ENCODE measurements at regions not wholly inside any gene's neighbourhood (a gene's known extent, or its start where the extent isn't known, plus 50 kb on each side); places are given as distances from the start of the nearest gene placed in this dataset.

DNA sequence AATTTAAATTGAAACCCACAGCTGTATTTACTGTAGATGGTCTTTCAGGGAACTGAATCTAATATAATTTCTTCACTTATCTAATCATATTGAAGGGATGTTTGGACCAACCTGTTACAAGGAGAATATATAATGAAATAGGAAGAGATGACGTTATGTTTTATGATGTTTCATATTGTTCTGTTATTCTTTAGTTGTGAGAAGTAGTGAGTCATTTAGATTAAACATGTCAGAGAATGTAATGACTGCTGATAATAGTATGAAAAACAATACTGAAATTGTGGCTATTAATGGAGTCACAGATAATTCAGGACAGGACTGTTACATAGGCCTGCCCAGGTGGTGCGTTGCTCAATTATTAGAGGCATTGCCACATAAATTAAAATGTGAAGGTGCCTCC, 1993.4 kb downstream of the EFNA5 start:
- Histone ChIP-seq H3K4me3 (no peak overlapping the region), H3K27me3 (replicated peaks; ENCODE audit: insufficient read depth) (no peaks in the 10 kb centered on the region), H3K4me1 (replicated peaks) (no peaks in the 10 kb centered on the region), H3K9me3 (no peaks in the 10 kb centered on the region), H3K27ac (no peak overlapping the region), H3K36me3 (no peaks in the 10 kb centered on the region)
- intact Hi-C loops (cut with DNase I) = no loop called here
- TF ChIP-seq, protein P1, sequence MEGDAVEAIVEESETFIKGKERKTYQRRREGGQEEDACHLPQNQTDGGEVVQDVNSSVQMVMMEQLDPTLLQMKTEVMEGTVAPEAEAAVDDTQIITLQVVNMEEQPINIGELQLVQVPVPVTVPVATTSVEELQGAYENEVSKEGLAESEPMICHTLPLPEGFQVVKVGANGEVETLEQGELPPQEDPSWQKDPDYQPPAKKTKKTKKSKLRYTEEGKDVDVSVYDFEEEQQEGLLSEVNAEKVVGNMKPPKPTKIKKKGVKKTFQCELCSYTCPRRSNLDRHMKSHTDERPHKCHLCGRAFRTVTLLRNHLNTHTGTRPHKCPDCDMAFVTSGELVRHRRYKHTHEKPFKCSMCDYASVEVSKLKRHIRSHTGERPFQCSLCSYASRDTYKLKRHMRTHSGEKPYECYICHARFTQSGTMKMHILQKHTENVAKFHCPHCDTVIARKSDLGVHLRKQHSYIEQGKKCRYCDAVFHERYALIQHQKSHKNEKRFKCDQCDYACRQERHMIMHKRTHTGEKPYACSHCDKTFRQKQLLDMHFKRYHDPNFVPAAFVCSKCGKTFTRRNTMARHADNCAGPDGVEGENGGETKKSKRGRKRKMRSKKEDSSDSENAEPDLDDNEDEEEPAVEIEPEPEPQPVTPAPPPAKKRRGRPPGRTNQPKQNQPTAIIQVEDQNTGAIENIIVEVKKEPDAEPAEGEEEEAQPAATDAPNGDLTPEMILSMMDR (IDR thresholded peaks at IDR 0.05) = no peak
- TF ChIP-seq POLR2A (IDR thresholded peaks at IDR 0.05) = no peak
- TF ChIP-seq POLR2AphosphoS5 (IDR thresholded peaks at IDR 0.05) = no peak
- no peak for DNase-seq (ENCODE audit: low spot score)
- WGBS = 72% methylated on average over 2 of the region's 2 CpGs

DNA sequence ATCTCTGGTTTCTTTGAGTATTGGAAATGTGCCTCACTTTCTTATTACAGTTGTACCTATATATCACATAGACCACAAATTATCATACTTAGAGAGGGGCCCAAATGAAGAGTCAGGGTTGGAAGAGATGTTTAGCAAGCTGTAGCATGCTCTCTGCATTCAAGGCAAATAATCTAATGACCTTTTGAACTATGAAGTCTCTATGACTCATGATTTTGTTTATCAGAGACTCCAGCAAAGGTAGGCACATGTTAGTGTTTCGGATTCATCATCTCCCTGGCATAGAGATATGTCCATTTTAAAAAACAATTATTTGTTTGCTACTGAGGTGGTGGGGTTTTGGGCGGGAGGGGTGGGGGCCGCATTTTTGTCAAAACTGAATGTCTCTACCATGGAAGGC, 2000.1 kb downstream of the EFNA5 start:
- Histone ChIP-seq H3K4me3 (no peak overlapping the region), H3K36me3 (no peaks in the 10 kb centered on the region), H3K9me3 (no peaks in the 10 kb centered on the region), H3K27me3 (replicated peaks; ENCODE audit: insufficient read depth) (no peaks in the 10 kb centered on the region), H3K27ac (no peak overlapping the region), H3K4me1 (replicated peaks) (no peaks in the 10 kb centered on the region)
- TF ChIP-seq POLR2A (IDR thresholded peaks at IDR 0.05) (no peak), POLR2AphosphoS5 (IDR thresholded peaks at IDR 0.05) (no peak)
- TF ChIP-seq, protein P1 (IDR thresholded peaks at IDR 0.05) = no peak
- intact Hi-C loops (cut with DNase I) = no loop called here
- DNase-seq (ENCODE audit: low spot score) = no peak
- 97% methylated on average over 3 of the region's 3 CpGs for WGBS

DNA sequence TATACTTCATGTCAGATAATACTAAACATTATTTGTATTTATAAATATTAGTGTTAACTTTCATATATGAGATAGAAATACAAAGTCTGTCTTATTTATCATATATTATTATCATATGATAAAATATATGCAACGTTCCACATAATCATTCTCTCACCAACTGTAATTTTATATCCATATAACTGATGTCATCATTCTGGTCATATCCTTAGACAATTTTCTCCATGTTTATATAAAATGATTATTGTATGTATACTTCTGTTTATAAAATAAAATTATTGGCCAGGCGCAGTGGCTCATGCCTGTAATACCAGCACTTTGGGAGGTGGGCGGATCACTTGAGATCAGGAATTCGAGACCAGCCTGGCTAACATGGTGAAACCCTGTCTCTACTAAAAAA, 2007.1 kb downstream of the EFNA5 start:
- H3K27ac ChIP-seq = no peak overlapping the region
- no peak for DNase-seq (ENCODE audit: low spot score)
- H3K27me3 ChIP-seq (replicated peaks; ENCODE audit: insufficient read depth) = no peaks in the 10 kb centered on the region
- intact Hi-C loops (cut with DNase I) = no loop called here
- H3K9me3 ChIP-seq = no peaks in the 10 kb centered on the region
- no peak overlapping the region for H3K4me3 ChIP-seq
- no peaks in the 10 kb centered on the region for H3K4me1 ChIP-seq (replicated peaks)
- H3K36me3 ChIP-seq = no peaks in the 10 kb centered on the region
- TF ChIP-seq, protein P1 (IDR thresholded peaks at IDR 0.05) = no peak
- TF ChIP-seq POLR2AphosphoS5 (IDR thresholded peaks at IDR 0.05) = no peak
- 82% methylated on average over 4 of the region's 4 CpGs for WGBS

DNA sequence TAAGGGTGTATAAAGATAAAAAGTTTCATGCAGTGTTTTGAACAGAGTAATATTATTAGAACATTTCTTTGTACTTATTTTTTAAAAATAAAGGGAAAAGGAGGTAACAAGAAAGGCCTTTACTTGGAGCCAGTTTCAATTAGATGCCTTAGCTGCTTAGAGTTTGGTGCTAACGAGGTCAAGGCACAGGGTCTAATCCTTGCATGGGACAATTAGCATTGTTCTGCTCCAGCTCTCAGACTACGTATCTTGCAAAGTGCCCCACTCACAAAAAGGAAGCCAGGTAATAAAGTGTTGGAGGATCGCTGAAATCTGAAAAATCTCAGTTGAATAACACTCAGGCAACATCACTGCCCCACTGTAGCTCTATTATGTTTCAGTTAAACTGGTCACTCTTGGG, 2011.3 kb downstream of the EFNA5 start:
- intact Hi-C loops (cut with DNase I) = no loop called here

DNA sequence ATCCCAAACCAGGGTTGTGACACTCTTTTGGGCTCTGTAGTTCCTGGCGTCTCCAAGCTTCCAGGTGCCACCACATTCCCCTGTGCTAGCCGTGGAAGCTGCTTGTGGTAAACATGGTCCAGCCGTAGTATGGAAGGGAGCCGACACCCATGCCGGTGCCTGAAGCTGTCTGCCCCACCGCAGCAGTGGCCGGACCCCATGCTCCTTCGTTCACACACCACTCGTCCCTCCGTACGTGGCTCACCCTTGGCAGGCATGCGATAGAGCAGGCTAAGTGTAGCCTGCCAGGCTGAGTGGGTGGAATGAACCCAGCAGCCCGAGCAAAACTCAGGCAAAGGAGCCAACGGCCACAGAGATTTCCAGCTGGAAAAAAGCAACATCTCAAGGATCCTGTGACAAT, 2030.4 kb downstream of the EFNA5 start:
- no peak for DNase-seq (ENCODE audit: low spot score)
- 94% methylated on average over 14 of the region's 14 CpGs for WGBS
- no peak overlapping the region for H3K4me3 ChIP-seq
- H3K27ac ChIP-seq = no peak overlapping the region
- no peaks in the 10 kb centered on the region for H3K36me3 ChIP-seq
- no peaks in the 10 kb centered on the region for H3K27me3 ChIP-seq (replicated peaks; ENCODE audit: insufficient read depth)
- TF ChIP-seq POLR2A (IDR thresholded peaks at IDR 0.05) = no peak
- TF ChIP-seq, protein P1 (IDR thresholded peaks at IDR 0.05) = no peak
- TF ChIP-seq POLR2AphosphoS5 (IDR thresholded peaks at IDR 0.05) = no peak
- H3K9me3 ChIP-seq = no peaks in the 10 kb centered on the region
- intact Hi-C loops (cut with DNase I) = no loop called here
- no peaks in the 10 kb centered on the region for H3K4me1 ChIP-seq (replicated peaks)

More for the DNA sequence above, 2011.3 kb downstream of the EFNA5 start:
- H3K4me1 ChIP-seq (replicated peaks) = no peaks in the 10 kb centered on the region
- H3K4me3 ChIP-seq = no peak overlapping the region
- no peak for DNase-seq (ENCODE audit: low spot score)
- no peaks in the 10 kb centered on the region for H3K36me3 ChIP-seq
- TF ChIP-seq, protein P1 (IDR thresholded peaks at IDR 0.05) = no peak
- TF ChIP-seq POLR2A (IDR thresholded peaks at IDR 0.05) (no peak), POLR2AphosphoS5 (IDR thresholded peaks at IDR 0.05) (no peak)
- no peaks in the 10 kb centered on the region for H3K9me3 ChIP-seq
- no peaks in the 10 kb centered on the region for H3K27me3 ChIP-seq (replicated peaks; ENCODE audit: insufficient read depth)
- no peak overlapping the region for H3K27ac ChIP-seq
- WGBS = 91% methylated on average over 3 of the region's 3 CpGs
